AG04450 (cell line): ENCODE measurements at regions not wholly inside any gene's neighbourhood (a gene's known extent, or its start where the extent isn't known, plus 50 kb on each side); places are given as distances from the start of the nearest gene placed in this dataset.

Experiments used
- CTCF ChIA-PET: fragments of 300-600, 350-600 bp; formaldehyde crosslinking; extraction: SDS; loops from one replicate; lab custom pipeline; 2022; ENCODE audit warnings: antibody characterized with exemption, inconsistent platforms; lab: Charles Lee
- POLR2A ChIA-PET: fragments of 350-600 bp; formaldehyde crosslinking; extraction: SDS; loops from one replicate; lab custom pipeline; 2021; ENCODE audit warnings: antibody characterized with exemption, inconsistent platforms; lab: Yijun Ruan, JAX
- DNase-seq: peaks from one replicate; pipeline ENCODE4 v3.0.0-alpha.2; 2011; ENCODE audit warnings: low read depth, low spot score
- H3K27ac ChIP-seq: one replicate; pipeline ENCODE4 v1.5.1; 2012; ENCODE audit warnings: low read depth, low read length, control low read depth
- H3K27me3 ChIP-seq: one replicate; pipeline ENCODE4 v1.6.0; 2012; ENCODE audit warnings: low read length; ENCODE audit not compliant: control insufficient read depth, insufficient read depth
- H3K4me3 ChIP-seq: 2 replicates; pipeline ENCODE4 v1.5.1; 2011; ENCODE audit warnings: mild to moderate bottlenecking, low read depth, low read length, control low read depth
- H3K9me3 ChIP-seq: 2 replicates; pipeline ENCODE4 v1.5.1; 2012; ENCODE audit warnings: low read length; ENCODE audit not compliant: control insufficient read depth, insufficient read depth
- TF ChIP-seq, protein P1 (sequence below): IDR thresholded peaks from 2 replicates; pipeline ENCODE4 v1.5.1; 2011; ENCODE audit warnings: low read depth, low read length, control low read depth, inconsistent platforms

GRCh38 chrX:38870361-38870895 is 69.2 kb downstream of the MID1IP1 start:
- Histone ChIP-seq H3K27ac (no peak overlapping the region), H3K27me3 (no peaks in the 10 kb centered on the region), H3K9me3 (no peaks in the 10 kb centered on the region), H3K4me3 (no peak overlapping the region)
- ChIA-PET POLR2A (no interaction called here), CTCF (interaction anchor here (1.5 kb wide), 1 partner anchor 11 kb away, joined by 3 read pairs; no protein-coding TSS in a partner anchor)
- TF ChIP-seq, protein P1, sequence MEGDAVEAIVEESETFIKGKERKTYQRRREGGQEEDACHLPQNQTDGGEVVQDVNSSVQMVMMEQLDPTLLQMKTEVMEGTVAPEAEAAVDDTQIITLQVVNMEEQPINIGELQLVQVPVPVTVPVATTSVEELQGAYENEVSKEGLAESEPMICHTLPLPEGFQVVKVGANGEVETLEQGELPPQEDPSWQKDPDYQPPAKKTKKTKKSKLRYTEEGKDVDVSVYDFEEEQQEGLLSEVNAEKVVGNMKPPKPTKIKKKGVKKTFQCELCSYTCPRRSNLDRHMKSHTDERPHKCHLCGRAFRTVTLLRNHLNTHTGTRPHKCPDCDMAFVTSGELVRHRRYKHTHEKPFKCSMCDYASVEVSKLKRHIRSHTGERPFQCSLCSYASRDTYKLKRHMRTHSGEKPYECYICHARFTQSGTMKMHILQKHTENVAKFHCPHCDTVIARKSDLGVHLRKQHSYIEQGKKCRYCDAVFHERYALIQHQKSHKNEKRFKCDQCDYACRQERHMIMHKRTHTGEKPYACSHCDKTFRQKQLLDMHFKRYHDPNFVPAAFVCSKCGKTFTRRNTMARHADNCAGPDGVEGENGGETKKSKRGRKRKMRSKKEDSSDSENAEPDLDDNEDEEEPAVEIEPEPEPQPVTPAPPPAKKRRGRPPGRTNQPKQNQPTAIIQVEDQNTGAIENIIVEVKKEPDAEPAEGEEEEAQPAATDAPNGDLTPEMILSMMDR, result no peak
- no peak for DNase-seq

DNA sequence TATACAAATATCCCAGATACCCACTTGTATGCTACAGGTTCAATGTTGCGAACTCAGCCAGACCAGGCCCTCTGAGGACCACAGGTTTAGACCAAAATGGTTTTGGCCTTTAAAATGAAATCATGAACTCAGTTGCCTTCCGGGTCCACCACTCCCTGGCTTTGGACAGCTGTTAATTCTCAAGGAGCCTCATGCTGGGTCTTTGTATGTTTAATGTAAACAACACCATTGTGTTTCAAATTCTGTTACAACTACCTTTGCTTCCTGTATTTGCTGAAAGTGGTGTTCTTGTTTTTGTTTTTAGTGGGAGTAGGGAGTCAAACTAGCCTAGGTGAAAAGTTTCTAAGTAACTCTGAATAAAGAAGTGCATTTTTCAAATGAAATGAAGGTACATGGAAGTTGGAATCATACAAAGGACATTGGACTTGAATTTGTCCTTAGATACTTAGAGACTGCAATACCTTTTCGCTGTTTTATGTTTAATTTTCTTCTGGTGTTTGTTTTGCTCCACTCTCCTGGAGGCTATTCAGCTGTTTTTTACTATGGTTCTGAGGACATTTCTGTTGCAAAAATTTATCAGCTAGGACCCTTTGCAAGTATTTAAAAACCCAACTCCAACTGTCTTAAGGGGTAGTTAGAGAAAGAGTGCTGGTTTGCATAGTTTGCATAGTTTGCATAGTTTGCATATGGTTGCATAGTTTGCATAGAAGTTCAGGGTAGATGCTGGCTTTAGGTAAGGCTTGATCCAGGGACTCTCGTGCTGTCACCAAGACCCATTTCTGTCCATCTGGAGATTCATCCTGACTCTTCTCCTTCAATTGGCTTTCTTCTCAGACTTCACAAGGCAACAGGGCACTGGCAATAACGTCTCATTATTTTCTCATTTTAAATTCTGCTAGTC is 70.1 kb downstream of the MID1IP1 start:
- H3K27ac ChIP-seq, result no peak overlapping the region

DNA sequence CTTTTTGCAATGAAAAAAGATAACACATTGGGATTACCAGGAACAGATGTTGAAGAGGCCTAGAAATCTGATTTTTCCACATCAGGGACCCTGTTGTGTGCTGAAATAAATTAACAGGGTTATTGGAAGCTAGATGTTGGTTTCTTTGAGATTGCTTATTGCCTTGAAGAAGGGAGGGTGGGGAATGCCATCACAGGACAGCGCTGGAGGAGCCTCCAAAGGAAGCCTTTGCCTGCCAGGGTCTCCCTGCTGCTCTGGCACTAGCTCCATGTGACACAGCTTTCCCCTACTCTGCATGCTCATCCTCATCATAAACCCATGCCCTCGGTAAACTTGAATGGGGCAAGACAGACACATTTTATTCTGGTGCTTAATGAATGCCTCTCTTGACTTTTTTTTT is 76.1 kb downstream of the MID1IP1 start:
- ChIA-PET POLR2A (no interaction called here), CTCF (no interaction called here)
- DNase-seq, result no peak
- Histone ChIP-seq H3K9me3 (no peaks in the 10 kb centered on the region), H3K4me3 (no peak overlapping the region), H3K27me3 (no peaks in the 10 kb centered on the region), H3K27ac (no peak overlapping the region)
- TF ChIP-seq, protein P1, result no peak

More for the DNA sequence above, 70.1 kb downstream of the MID1IP1 start:
- no peak for DNase-seq
- ChIA-PET POLR2A (no interaction called here), CTCF (no interaction called here)
- no peaks in the 10 kb centered on the region for H3K9me3 ChIP-seq
- H3K4me3 ChIP-seq, result no peak overlapping the region
- TF ChIP-seq, protein P1, result no peak
- H3K27me3 ChIP-seq, result no peaks in the 10 kb centered on the region

DNA sequence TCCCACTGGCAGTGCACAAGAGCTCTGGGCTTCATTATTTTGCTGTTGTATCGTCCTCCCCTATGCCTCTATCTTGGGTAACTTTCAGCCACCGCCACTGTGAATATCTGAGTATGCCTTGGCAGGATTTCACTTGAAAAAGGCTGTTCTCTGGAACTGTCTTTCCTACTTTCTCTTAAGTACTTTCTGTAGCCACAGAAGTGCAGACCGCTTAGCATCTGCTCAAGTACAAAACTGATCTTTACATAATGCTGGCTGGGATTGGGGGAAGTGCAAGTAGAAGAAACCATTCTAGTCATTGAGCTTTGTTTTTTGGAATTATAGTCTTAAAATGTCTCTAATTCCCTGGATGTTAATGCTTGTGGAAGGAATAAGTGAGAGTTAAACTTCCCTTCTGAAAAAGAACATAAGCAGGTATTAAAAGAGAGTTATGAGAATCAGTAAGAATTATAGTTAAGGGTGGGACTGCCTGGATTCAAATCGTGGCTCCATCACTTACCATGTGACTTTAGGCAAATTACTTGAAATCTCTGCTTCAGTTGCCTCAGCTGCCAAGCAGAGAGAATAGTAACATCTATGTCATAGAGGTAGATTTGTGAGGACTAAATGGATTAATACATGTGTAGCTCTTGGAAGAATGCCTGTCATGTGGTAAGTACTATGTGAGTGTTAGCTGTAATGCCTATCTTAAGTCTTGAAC is 77.5 kb downstream of the MID1IP1 start:
- no peak for DNase-seq
- Histone ChIP-seq H3K27ac (no peak overlapping the region), H3K27me3 (no peaks in the 10 kb centered on the region), H3K9me3 (no peaks in the 10 kb centered on the region), H3K4me3 (no peak overlapping the region)
- TF ChIP-seq, protein P1, result no peak
- POLR2A ChIA-PET, result no interaction called here
- CTCF ChIA-PET, result no interaction called here
